IMR-90 (cell line): ENCODE measurements at regions not wholly inside any gene's neighbourhood (a gene's known extent, or its start where the extent isn't known, plus 50 kb on each side); places are given as distances from the start of the nearest gene placed in this dataset.
A peak's percentile ranks its signal among the peaks of the same experiment; 100 is the strongest.

Experiments
- ATAC-seq: fragments of 200-7000 bp; cut with Tn5 transposase; 2 replicates; pipeline ENCODE4 v1.9.1; 2020; ENCODE audit warnings: low read depth, mild to moderate bottlenecking, moderate library complexity
- BruUV-seq: library from RNA; stranded (reverse); fragments of 400-500 nt; replicated peaks from 2 replicates; lab custom pipeline; 2021; lab: Mats Ljungman, UMichigan
- CTCF ChIA-PET: fragments of 300-600 bp; formaldehyde crosslinking; extraction: SDS; loops from one replicate; lab custom pipeline; 2021; ENCODE audit warnings: antibody characterized with exemption; lab: Yijun Ruan, JAX
- POLR2A ChIA-PET: fragments of 300-600 bp; sonication (Branson Sonifier 250); formaldehyde crosslinking; loops from one replicate; lab custom pipeline; 2022; ENCODE audit warnings: antibody characterized with exemption; ENCODE audit not compliant: unreplicated experiment; lab: Charles Lee
- DNase-seq: peaks from one replicate; pipeline ENCODE4 v3.0.0; 2013
- H2AFZ ChIP-seq: replicated peaks from 2 replicates; pipeline ENCODE3; 2013; ENCODE audit warnings: low read length, mild to moderate bottlenecking; ENCODE audit not compliant: poor library complexity
- H2AK5ac ChIP-seq: 2 replicates; pipeline ENCODE4 v1.6.1; 2013; ENCODE audit warnings: low read depth, low read length, inconsistent platforms
- H2AK9ac ChIP-seq: replicated peaks from 2 replicates; pipeline ENCODE3; 2013; ENCODE audit warnings: mild to moderate bottlenecking, low read depth, low read length, moderate library complexity; ENCODE audit not compliant: poor library complexity
- H2BK120ac ChIP-seq: 2 replicates; pipeline ENCODE4 v1.6.1; 2013; ENCODE audit warnings: low read depth, low read length, inconsistent platforms
- H2BK15ac ChIP-seq: 3 replicates; pipeline ENCODE4 v1.6.1; 2013; ENCODE audit warnings: low read depth, low read length, inconsistent platforms
- H2BK20ac ChIP-seq: 2 replicates; pipeline ENCODE4 v1.6.1; 2013; ENCODE audit warnings: low read depth, mild to moderate bottlenecking, inconsistent platforms, low read length, moderate library complexity
- H2BK5ac ChIP-seq: 2 replicates; pipeline ENCODE4 v1.6.1; 2013; ENCODE audit warnings: mild to moderate bottlenecking, low read depth, low read length, inconsistent platforms; ENCODE audit not compliant: poor library complexity, severe bottlenecking
- H3K14ac ChIP-seq: replicated peaks from 2 replicates; pipeline ENCODE4 v1.6.1; 2013; ENCODE audit warnings: low read depth, low read length, inconsistent platforms
- H3K18ac ChIP-seq: 2 replicates; pipeline ENCODE4 v1.6.1; 2013; ENCODE audit warnings: low read depth, low read length, control low read depth
- H3K23ac ChIP-seq: 2 replicates; pipeline ENCODE4 v1.6.1; 2013; ENCODE audit warnings: low read depth, low read length, inconsistent platforms
- H3K27ac ChIP-seq: 2 replicates; pipeline ENCODE4 v1.5.1; 2013; ENCODE audit warnings: mild to moderate bottlenecking, control low read depth, low read length; ENCODE audit not compliant: insufficient read depth
- H3K27me3 ChIP-seq: 2 replicates; pipeline ENCODE4 v1.6.1; 2013; ENCODE audit warnings: low read length; ENCODE audit not compliant: control insufficient read depth, insufficient read depth
- H3K36me3 ChIP-seq: 2 replicates; pipeline ENCODE4 v1.6.1; 2013; ENCODE audit warnings: low read length, mixed read lengths; ENCODE audit not compliant: control insufficient read depth, insufficient read depth
- H3K4ac ChIP-seq: 2 replicates; pipeline ENCODE4 v1.6.1; 2013; ENCODE audit warnings: low read depth, low read length, inconsistent platforms
- H3K4me1 ChIP-seq: 2 replicates; pipeline ENCODE4 v1.6.1; 2013; ENCODE audit warnings: low read length, mixed read lengths; ENCODE audit not compliant: control insufficient read depth, insufficient read depth
- H3K4me2 ChIP-seq: 2 replicates; pipeline ENCODE4 v1.6.1; 2013; ENCODE audit warnings: low read depth, mild to moderate bottlenecking, control low read depth, low read length, moderate library complexity
- H3K4me3 ChIP-seq: 2 replicates; pipeline ENCODE4 v1.5.1; 2013; ENCODE audit warnings: low read depth, mild to moderate bottlenecking, control low read depth, low read length, moderate library complexity; ENCODE audit not compliant: insufficient read depth
- H3K56ac ChIP-seq: 2 replicates; pipeline ENCODE4 v1.6.1; 2013; ENCODE audit warnings: low read length, inconsistent platforms; ENCODE audit not compliant: insufficient read depth; ENCODE audit errors: extremely low read depth
- H3K79me1 ChIP-seq, 2 experiments: 2 replicates each; pipeline ENCODE4 v1.6.1; 2013; ENCODE audit warnings: low read length in 2 of 2, inconsistent platforms in 1 of 2, low read depth in 1 of 2
- H3K9ac ChIP-seq: 2 replicates; pipeline ENCODE4 v1.6.1; 2013; ENCODE audit warnings: low read depth, low read length, control low read depth
- H3K9me1 ChIP-seq: 2 replicates; pipeline ENCODE4 v1.6.1; 2013; ENCODE audit warnings: low read length, inconsistent platforms; ENCODE audit not compliant: insufficient read depth
- H3K9me3 ChIP-seq: 2 replicates; pipeline ENCODE4 v1.6.1; 2013; ENCODE audit warnings: low read length; ENCODE audit not compliant: control insufficient read depth, insufficient read depth
- H4K20me1 ChIP-seq: 2 replicates; pipeline ENCODE4 v1.6.1; 2013; ENCODE audit warnings: low read length, inconsistent platforms; ENCODE audit not compliant: insufficient read depth
- H4K5ac ChIP-seq: 2 replicates; pipeline ENCODE4 v1.6.1; 2013; ENCODE audit warnings: mild to moderate bottlenecking, low read depth, low read length, control low read depth
- H4K8ac ChIP-seq, 2 experiments: 2 replicates each; pipeline ENCODE4 v1.6.1; 2013; ENCODE audit warnings: low read depth in 2 of 2, low read length in 2 of 2, control low read depth in 1 of 2, inconsistent platforms in 1 of 2
- H4K91ac ChIP-seq: 2 replicates; pipeline ENCODE4 v1.6.1; 2013; ENCODE audit warnings: low read depth, low read length, inconsistent platforms; ENCODE audit not compliant: insufficient read depth
- BHLHE40 ChIP-seq: fragments of 150-350 bp; IDR thresholded peaks from 2 replicates; pipeline ENCODE4 v1.6.1; 2016; ENCODE audit warnings: mild to moderate bottlenecking, low read depth, low read length
- CEBPB ChIP-seq: IDR thresholded peaks from 2 replicates; pipeline ENCODE4 v1.6.1; 2012; ENCODE audit warnings: low read depth, low read length, improper control_type of control experiment
- CHD1 ChIP-seq: IDR thresholded peaks from 2 replicates; pipeline ENCODE4 v1.6.1; 2012; ENCODE audit warnings: low read depth, low read length, improper control_type of control experiment
- NFE2L2 ChIP-seq: fragments of 150-350 bp; IDR thresholded peaks from 2 replicates; pipeline ENCODE4 v1.6.1; 2016; ENCODE audit warnings: low read depth, mild to moderate bottlenecking, low read length
- RAD21 ChIP-seq: IDR thresholded peaks from 2 replicates; pipeline ENCODE4 v1.6.1; 2012; ENCODE audit warnings: low read length, improper control_type of control experiment
- WGBS, 2 experiments: methylation state at CpG; one replicate each; pipeline versions ENCODE4 v1.1.5 to v1.1.7; 2013; ENCODE audit warnings: missing lambda C conversion rate in 2 of 2; ENCODE audit not compliant: insufficient read length in 1 of 2; ENCODE audit errors: extremely low coverage in 2 of 2; 5-methylcytosine and 5-hydroxymethylcytosine counted together
- dilution Hi-C: fragments of 300-500 bp; cut with HindIII; formaldehyde crosslinking; loops from one replicate; pipeline ENCODE4 v1.14.3; 2018; ENCODE audit warnings: low sequenced_read_pairs; ENCODE audit not compliant: unreplicated experiment
- in situ Hi-C: fragments of 300-500 bp; cut with MboI; formaldehyde crosslinking; loops from 3 replicates; pipeline ENCODE4 v1.14.3; 2019; ENCODE audit warnings: low sequenced_read_pairs, inconsistent platforms, mixed read lengths
- intact Hi-C: fragments of 100-400 bp; cut with micrococcal nuclease; formaldehyde crosslinking; loops from 2 replicates; pipeline ENCODE4 v1.10.0; 2022
- TF ChIP-seq, protein P1 (sequence below): fragments of 150-350 bp; IDR thresholded peaks from 2 replicates; pipeline ENCODE4 v1.6.1; 2017; ENCODE audit warnings: mild to moderate bottlenecking, antibody characterized with exemption, low read length, low read depth

DNA sequence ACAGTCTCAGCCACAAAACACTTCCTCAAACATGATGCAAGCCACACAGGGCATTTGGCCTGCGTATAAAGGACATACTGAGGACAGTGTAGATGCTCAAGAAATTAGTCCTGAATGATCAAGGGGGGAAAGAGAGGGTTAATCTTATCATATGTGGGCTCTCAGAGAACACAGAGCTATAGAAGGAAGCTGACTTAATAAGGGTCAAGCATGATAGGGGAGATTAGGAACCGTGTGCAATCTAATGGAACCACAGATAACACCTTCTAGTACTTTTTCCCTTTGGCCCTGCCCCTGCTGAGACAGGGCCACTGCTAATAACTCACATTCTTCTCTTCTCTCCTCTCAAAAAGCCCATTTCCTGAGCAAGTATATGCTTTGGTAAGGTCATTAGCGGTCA is 114.1 kb upstream of the ADAMTS9 start:
- Histone ChIP-seq H3K14ac (no peak overlapping the region), H3K18ac (no peak overlapping the region), H4K8ac (no peak overlapping the region), H3K4me2 (no peak overlapping the region), H3K4me3 (no peak overlapping the region), H2BK120ac (no peak overlapping the region), H3K9me3 (no peaks in the 10 kb centered on the region), H2BK5ac (no peak overlapping the region), H2BK20ac (no peak overlapping the region), H2AFZ (no peak overlapping the region), H3K23ac (no peak overlapping the region; the same call in 1 of the 2 replicates), H3K4ac (no peak overlapping the region), H3K36me3 (peaks cover 6% of the 10 kb centered on the region; the same call in 1 of the 2 replicates), H3K27ac (no peak overlapping the region), H3K4me1 (peaks cover 3% of the 10 kb centered on the region), H3K9me1 (0 out of 2 replicates have a peak, but pooled peaks cover 3% of the 10 kb centered on the region), H3K56ac (no peak overlapping the region), H3K9ac (no peak overlapping the region), H4K5ac (no peak overlapping the region), H3K27me3 (no peaks in the 10 kb centered on the region), H3K79me1 (no peaks in the 10 kb centered on the region), H4K20me1 (no peaks in the 10 kb centered on the region), H4K91ac (no peak overlapping the region), H2AK5ac (peak overlapping the region; percentile 21), H2BK15ac (no peak overlapping the region; the same call in 2 of the 3 replicates), H2AK9ac (no peak overlapping the region)
- POLR2A ChIA-PET: no interaction called here
- WGBS, 2 experiments: no CpG with 5 or more reads among the region's 3 CpGs
- intact Hi-C loops: no loop called here
- no peak for DNase-seq
- no peak for ATAC-seq
- CTCF ChIA-PET: interaction anchor here (0.6 kb wide), 1 partner anchor 33 kb away, joined by 3 read pairs; no protein-coding TSS in a partner anchor
- in situ Hi-C loops: no loop called here
- TF ChIP-seq RAD21 (no peak), NFE2L2 (no peak), BHLHE40 (no peak), CHD1 (no peak), CEBPB (no peak)
- TF ChIP-seq, protein P1, sequence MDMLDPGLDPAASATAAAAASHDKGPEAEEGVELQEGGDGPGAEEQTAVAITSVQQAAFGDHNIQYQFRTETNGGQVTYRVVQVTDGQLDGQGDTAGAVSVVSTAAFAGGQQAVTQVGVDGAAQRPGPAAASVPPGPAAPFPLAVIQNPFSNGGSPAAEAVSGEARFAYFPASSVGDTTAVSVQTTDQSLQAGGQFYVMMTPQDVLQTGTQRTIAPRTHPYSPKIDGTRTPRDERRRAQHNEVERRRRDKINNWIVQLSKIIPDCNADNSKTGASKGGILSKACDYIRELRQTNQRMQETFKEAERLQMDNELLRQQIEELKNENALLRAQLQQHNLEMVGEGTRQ: no peak
- BruUV-seq: no TSS peak
- dilution Hi-C loops: no loop called here
